Breast epithelium (tissue), 3 donors: ENCODE measurements at regions not wholly inside any gene's neighbourhood (a gene's known extent, or its start where the extent isn't known, plus 50 kb on each side); places are given as distances from the start of the nearest gene placed in this dataset.

Experiments
- POLR2AphosphoS5 ChIP-seq, 3 donors: sonication (generic); formaldehyde crosslinking; IDR thresholded peaks; one replicate each; pipeline ENCODE4 v1.6.1; 2017; ENCODE audit warnings: antibody characterized with exemption in 3 of 3
- TF ChIP-seq, protein P1 (sequence below), 3 donors: fragments of 450-650 bp; IDR thresholded peaks; one replicate each; pipeline ENCODE4 v1.5.1; 2016 to 2017; ENCODE audit warnings: antibody characterized with exemption in 3 of 3, mild to moderate bottlenecking in 3 of 3, moderate library complexity in 3 of 3

DNA sequence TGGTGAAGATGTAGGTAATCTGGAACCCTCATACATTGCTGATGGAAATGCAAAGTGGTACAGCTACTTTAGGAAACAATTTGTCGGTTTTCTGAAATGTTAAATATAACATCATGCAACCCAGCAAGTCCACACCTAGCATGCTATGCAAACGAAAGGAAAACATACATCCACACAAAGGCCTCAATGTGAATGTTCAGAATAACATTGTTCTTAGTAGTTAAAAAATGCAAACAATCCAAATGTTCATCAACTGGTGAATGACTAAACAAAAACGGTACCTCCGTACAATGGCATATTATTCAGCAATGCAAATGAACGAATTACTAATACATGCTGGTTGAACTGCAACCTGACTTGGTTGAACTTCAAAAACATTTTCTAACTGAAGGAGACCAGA, 423.3 kb upstream of the THRB start:
- no peak for TF ChIP-seq POLR2AphosphoS5 (IDR thresholded peaks at IDR 0.05)
- TF ChIP-seq, protein P1, sequence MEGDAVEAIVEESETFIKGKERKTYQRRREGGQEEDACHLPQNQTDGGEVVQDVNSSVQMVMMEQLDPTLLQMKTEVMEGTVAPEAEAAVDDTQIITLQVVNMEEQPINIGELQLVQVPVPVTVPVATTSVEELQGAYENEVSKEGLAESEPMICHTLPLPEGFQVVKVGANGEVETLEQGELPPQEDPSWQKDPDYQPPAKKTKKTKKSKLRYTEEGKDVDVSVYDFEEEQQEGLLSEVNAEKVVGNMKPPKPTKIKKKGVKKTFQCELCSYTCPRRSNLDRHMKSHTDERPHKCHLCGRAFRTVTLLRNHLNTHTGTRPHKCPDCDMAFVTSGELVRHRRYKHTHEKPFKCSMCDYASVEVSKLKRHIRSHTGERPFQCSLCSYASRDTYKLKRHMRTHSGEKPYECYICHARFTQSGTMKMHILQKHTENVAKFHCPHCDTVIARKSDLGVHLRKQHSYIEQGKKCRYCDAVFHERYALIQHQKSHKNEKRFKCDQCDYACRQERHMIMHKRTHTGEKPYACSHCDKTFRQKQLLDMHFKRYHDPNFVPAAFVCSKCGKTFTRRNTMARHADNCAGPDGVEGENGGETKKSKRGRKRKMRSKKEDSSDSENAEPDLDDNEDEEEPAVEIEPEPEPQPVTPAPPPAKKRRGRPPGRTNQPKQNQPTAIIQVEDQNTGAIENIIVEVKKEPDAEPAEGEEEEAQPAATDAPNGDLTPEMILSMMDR (IDR thresholded peaks at IDR 0.05) = no peak
